Osteoblast (primary cell): ENCODE measurements at regions not wholly inside any gene's neighbourhood (a gene's known extent, or its start where the extent isn't known, plus 50 kb on each side); places are given as distances from the start of the nearest gene placed in this dataset.
"Not testable (repeated sequence)": the region's sequence is repeated elsewhere in the genome, so short reads cannot be mapped to it uniquely, and the experiment has no call there.

Experiments
- DNase-seq: peaks from one replicate; pipeline ENCODE4 v3.0.0; 2011; ENCODE audit warnings: low spot score, mixed read lengths; ENCODE audit not compliant: insufficient read length; ENCODE audit errors: missing footprints
- H2AFZ ChIP-seq: 2 replicates; pipeline ENCODE4 v1.6.0; 2011; ENCODE audit warnings: mild to moderate bottlenecking, low read length
- H3K27ac ChIP-seq: 2 replicates; pipeline ENCODE4 v1.5.1; 2011; ENCODE audit warnings: mild to moderate bottlenecking, low read depth, low read length, moderate library complexity
- H3K27me3 ChIP-seq: 2 replicates; pipeline ENCODE4 v1.6.0; 2012; ENCODE audit warnings: mild to moderate bottlenecking, control low read depth, inconsistent platforms, low read length, moderate library complexity; ENCODE audit not compliant: insufficient read depth
- H3K36me3 ChIP-seq: 2 replicates; pipeline ENCODE4 v1.5.1; 2011; ENCODE audit warnings: mild to moderate bottlenecking, low read length, control low read depth, moderate library complexity; ENCODE audit not compliant: insufficient read depth
- H3K4me1 ChIP-seq: 2 replicates; pipeline ENCODE4 v1.5.1; 2011; ENCODE audit warnings: mild to moderate bottlenecking, low read length, control low read depth, moderate library complexity; ENCODE audit not compliant: insufficient read depth
- H3K4me2 ChIP-seq: 2 replicates; pipeline ENCODE4 v1.6.0; 2011; ENCODE audit warnings: mild to moderate bottlenecking, low read length; ENCODE audit not compliant: insufficient read depth
- H3K4me3 ChIP-seq: fragments of 200-600 bp; sonication (generic); 3 replicates; pipeline ENCODE4 v1.5.1; 2012; ENCODE audit warnings: mild to moderate bottlenecking, low read length, inconsistent platforms; ENCODE audit not compliant: insufficient read depth
- H3K79me2 ChIP-seq: 2 replicates; pipeline ENCODE4 v1.6.0; 2012; ENCODE audit warnings: mild to moderate bottlenecking, low read length, control low read depth, inconsistent platforms; ENCODE audit not compliant: insufficient read depth
- H3K9me3 ChIP-seq: 2 replicates; pipeline ENCODE4 v1.5.1; 2011; ENCODE audit warnings: low read depth, low read length, control low read depth
- H4K20me1 ChIP-seq: 2 replicates; pipeline ENCODE4 v1.6.0; 2012; ENCODE audit warnings: mild to moderate bottlenecking, low read length, control low read depth; ENCODE audit not compliant: insufficient read depth
- CTCF ChIP-seq: IDR thresholded peaks from 2 replicates; pipeline ENCODE4 v1.5.1; 2011; ENCODE audit warnings: mild to moderate bottlenecking, low read depth, low read length, moderate library complexity; ENCODE audit errors: extremely low read depth

- H3K4me1 ChIP-seq, result peaks cover 35% of the 10 kb centered on the region
- H3K79me2 ChIP-seq, result no peaks in the 10 kb centered on the region
- DNase-seq, result peak; percentile 58
- H4K20me1 ChIP-seq, result no peaks in the 10 kb centered on the region
- H2AFZ ChIP-seq, result no peak overlapping the region
- no peaks in the 10 kb centered on the region for H3K27me3 ChIP-seq
- no peaks in the 10 kb centered on the region for H3K36me3 ChIP-seq
- no peaks in the 10 kb centered on the region for H3K9me3 ChIP-seq
- peak overlapping the region; percentile 88 for H3K27ac ChIP-seq
- no peak for TF ChIP-seq CTCF
- H3K4me2 ChIP-seq, result no peak overlapping the region
- H3K4me3 ChIP-seq, result no peak overlapping the region
Observed at GRCh38 chr1:235050911-235051360, 77.7 kb downstream of the TOMM20 start.

- Histone ChIP-seq H2AFZ (peak overlapping the region; percentile 13), H3K4me1 (peaks cover 35% of the 10 kb centered on the region), H3K27ac (peak overlapping the region; percentile 97)
- peak; percentile 22 for DNase-seq
- H3K79me2 ChIP-seq, H3K4me2 ChIP-seq, H3K9me3 ChIP-seq, H3K4me3 ChIP-seq, H4K20me1 ChIP-seq, H3K36me3 ChIP-seq, H3K27me3 ChIP-seq: not testable (repeated sequence)
Observed at GRCh38 chr1:235049716-235050378, 78.8 kb downstream of the TOMM20 start.

GRCh38 chr1:235049217-235049616, 79.4 kb downstream of the TOMM20 start:
- DNase-seq, result peak; percentile 36
- Histone ChIP-seq H3K79me2 (no peaks in the 10 kb centered on the region), H2AFZ (peak overlapping the region; percentile 13), H3K9me3 (no peaks in the 10 kb centered on the region), H3K27ac (peak overlapping the region; percentile 97), H3K36me3 (no peaks in the 10 kb centered on the region), H4K20me1 (no peaks in the 10 kb centered on the region), H3K27me3 (no peaks in the 10 kb centered on the region), H3K4me2 (no peak overlapping the region), H3K4me1 (peaks cover 35% of the 10 kb centered on the region), H3K4me3 (no peak overlapping the region)
- TF ChIP-seq CTCF, result no peak

GRCh38 chr1:235047331-235047871, 81.2 kb downstream of the TOMM20 start:
- H2AFZ ChIP-seq, result peak overlapping the region; percentile 93
- H3K4me2 ChIP-seq, result peak overlapping the region; percentile 73
- TF ChIP-seq CTCF, result no peak
- H3K9me3 ChIP-seq, result no peaks in the 10 kb centered on the region
- H4K20me1 ChIP-seq, result no peaks in the 10 kb centered on the region
- no peaks in the 10 kb centered on the region for H3K79me2 ChIP-seq
- peaks cover 35% of the 10 kb centered on the region for H3K4me1 ChIP-seq
- no peaks in the 10 kb centered on the region for H3K36me3 ChIP-seq
- H3K27ac ChIP-seq, result peak overlapping the region; percentile 97
- peak; percentile 22 for DNase-seq
- H3K27me3 ChIP-seq, result no peaks in the 10 kb centered on the region
- no peak overlapping the region for H3K4me3 ChIP-seq
